ENCODE measurements at regions not wholly inside any gene's neighbourhood (a gene's known extent, or its start where the extent isn't known, plus 50 kb on each side); places are given as distances from the start of the nearest gene placed in this dataset.

GRCh38 chr9:18149471-18150011 is 324.4 kb upstream of the ADAMTSL1 start:
- no peak overlapping the region for H3K27ac ChIP-seq (ENCODE audit: extremely low read depth, low read depth, low read length)
- no TSS peak for BruUV-seq (replicated peaks)
- in situ Hi-C loops (cut with MboI) (no loop called here), intact Hi-C loops (cut with micrococcal nuclease) (no loop called here)
- no peaks in the 10 kb centered on the region for H3K9me1 ChIP-seq (ENCODE audit: control insufficient read depth, insufficient read depth, low read length)
- no peak overlapping the region for H3K4me3 ChIP-seq
- H3K36me3 ChIP-seq (ENCODE audit: control insufficient read depth, insufficient read depth, low read length), result no peaks in the 10 kb centered on the region
- H3K4me2 ChIP-seq (ENCODE audit: insufficient read depth, low read length), result no peak overlapping the region
- H2AFZ ChIP-seq (ENCODE audit: low read depth, low read length), result no peak overlapping the region
- POLR2A ChIA-PET, result no interaction called here
- TF ChIP-seq L3MBTL2 (IDR thresholded peaks at IDR 0.05) (no peak), ZFPM2 (CRISPR knock-in tag; IDR thresholded peaks at IDR 0.05) (no peak), PTTG1 (tag; IDR thresholded peaks at IDR 0.05; ENCODE audit: low read depth) (no peak), HDAC1 (IDR thresholded peaks at IDR 0.05) (no peak), RFX1 (IDR thresholded peaks at IDR 0.05) (no peak), ZNF79 (CRISPR knock-in tag; IDR thresholded peaks at IDR 0.05; ENCODE audit: low read depth) (no peak), FOXJ3 (CRISPR knock-in tag; IDR thresholded peaks at IDR 0.05) (no peak), USF2 (CRISPR knock-in tag; IDR thresholded peaks at IDR 0.05) (no peak), POLR2H (tag; IDR thresholded peaks at IDR 0.05; ENCODE audit: low read depth) (no peak)
- FAIRE-seq (no peak), DNase-seq (ENCODE audit: extremely low read depth in 1 of 4, low spot score in 3 of 4) (no peak), ATAC-seq (no peak)
- no peaks in the 10 kb centered on the region for H3K79me2 ChIP-seq (ENCODE audit: control insufficient read depth, insufficient read depth, low read length)
- H3K9ac ChIP-seq (ENCODE audit: insufficient read depth in 1 of 2, low read depth in 2 of 2, low read length in 2 of 2), result no peak overlapping the region
- H3K4me1 ChIP-seq (replicated peaks in 1 of 2; ENCODE audit: control insufficient read depth in 2 of 2, insufficient read depth in 2 of 2, low read length in 2 of 2), result no peaks in the 10 kb centered on the region
- H4K20me1 ChIP-seq (replicated peaks; ENCODE audit: control insufficient read depth, insufficient read depth, low read length), result no peaks in the 10 kb centered on the region
- no peaks in the 10 kb centered on the region for H3K9me3 ChIP-seq (replicated peaks; ENCODE audit: control insufficient read depth, insufficient read depth, low read depth, low read length)
- CTCF ChIA-PET (ENCODE audit: low intra/inter-chr PET ratio), result no interaction called here
- H3K27me3 ChIP-seq (ENCODE audit: control insufficient read depth in 2 of 2, insufficient read depth in 2 of 2, low read length in 2 of 2), result no peaks in the 10 kb centered on the region
- WGBS (ENCODE audit: insufficient coverage, low coverage, missing lambda C conversion rate), result 0% methylated on average over 1 of the region's 1 CpG

Data from K562 (cell line).